SK-N-MC (cell line): ENCODE measurements at regions not wholly inside any gene's neighbourhood (a gene's known extent, or its start where the extent isn't known, plus 50 kb on each side); places are given as distances from the start of the nearest gene placed in this dataset.

Experiments used
- EZH2 ChIP-seq: fragments of 200-600 bp; sonication (generic); IDR thresholded peaks from one replicate; pipeline ENCODE4 v1.6.1; 2017; ENCODE audit warnings: antibody characterized with exemption
- FOXP2 ChIP-seq: optimal IDR thresholded peaks from 2 replicates; pipeline ENCODE3; 2011; ENCODE audit warnings: mild to moderate bottlenecking, moderate library complexity; ENCODE audit not compliant: insufficient read depth; ENCODE audit errors: extremely low read length, control extremely low read depth
- POLR2AphosphoS5 ChIP-seq: IDR thresholded peaks from 2 replicates; pipeline ENCODE4 v1.6.1; 2012; ENCODE audit warnings: mild to moderate bottlenecking, low read depth, low read length, borderline replicate concordance

- TF ChIP-seq POLR2AphosphoS5 = no peak
- no peak for TF ChIP-seq EZH2
- TF ChIP-seq FOXP2 = no peak
These were observed 414.1 kb downstream of the KCNH5 start for GRCh38 chr14:62631176-62631575.
